Body of pancreas (tissue), 4 donors: ENCODE measurements at regions not wholly inside any gene's neighbourhood (a gene's known extent, or its start where the extent isn't known, plus 50 kb on each side); places are given as distances from the start of the nearest gene placed in this dataset.

Source experiments
- POLR2A ChIP-seq, 3 donors: fragments of 450-650 bp; IDR thresholded peaks; one replicate each; pipeline ENCODE4 v1.6.1; 2016; ENCODE audit warnings: antibody characterized with exemption in 3 of 3, mild to moderate bottlenecking in 2 of 3
- TF ChIP-seq, protein P1 (sequence below), 7 experiments: fragments of 450-650 bp in 4 of 7; fragments of 200-600 bp in 3 of 7; sonication (generic) in 3 of 7; IDR thresholded peaks; one replicate each; pipeline ENCODE4 v1.5.1; 2016 to 2019; ENCODE audit warnings: antibody characterized with exemption in 7 of 7

DNA sequence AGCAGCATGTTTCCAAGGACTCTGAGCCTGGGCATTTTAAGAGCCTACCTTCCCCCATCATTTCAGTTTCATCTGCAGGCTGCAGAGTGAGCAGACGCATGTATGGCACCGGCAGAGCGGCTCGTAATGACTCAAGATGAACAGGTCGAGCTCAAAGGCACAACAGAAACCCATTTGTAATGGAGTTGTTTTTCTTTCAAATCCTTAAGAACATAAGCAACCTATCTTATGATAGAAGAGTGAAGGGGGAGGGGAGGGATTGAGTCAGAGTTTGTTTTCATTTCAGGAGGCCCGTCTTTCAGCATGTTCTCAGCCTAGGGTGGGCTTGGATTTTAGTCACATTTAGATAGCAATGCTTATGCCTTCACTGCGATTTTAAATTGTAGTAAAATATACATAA, 54.9 kb upstream of the CISTR start:
- TF ChIP-seq POLR2A (IDR thresholded peaks at IDR 0.05): no peak
- TF ChIP-seq, protein P1, sequence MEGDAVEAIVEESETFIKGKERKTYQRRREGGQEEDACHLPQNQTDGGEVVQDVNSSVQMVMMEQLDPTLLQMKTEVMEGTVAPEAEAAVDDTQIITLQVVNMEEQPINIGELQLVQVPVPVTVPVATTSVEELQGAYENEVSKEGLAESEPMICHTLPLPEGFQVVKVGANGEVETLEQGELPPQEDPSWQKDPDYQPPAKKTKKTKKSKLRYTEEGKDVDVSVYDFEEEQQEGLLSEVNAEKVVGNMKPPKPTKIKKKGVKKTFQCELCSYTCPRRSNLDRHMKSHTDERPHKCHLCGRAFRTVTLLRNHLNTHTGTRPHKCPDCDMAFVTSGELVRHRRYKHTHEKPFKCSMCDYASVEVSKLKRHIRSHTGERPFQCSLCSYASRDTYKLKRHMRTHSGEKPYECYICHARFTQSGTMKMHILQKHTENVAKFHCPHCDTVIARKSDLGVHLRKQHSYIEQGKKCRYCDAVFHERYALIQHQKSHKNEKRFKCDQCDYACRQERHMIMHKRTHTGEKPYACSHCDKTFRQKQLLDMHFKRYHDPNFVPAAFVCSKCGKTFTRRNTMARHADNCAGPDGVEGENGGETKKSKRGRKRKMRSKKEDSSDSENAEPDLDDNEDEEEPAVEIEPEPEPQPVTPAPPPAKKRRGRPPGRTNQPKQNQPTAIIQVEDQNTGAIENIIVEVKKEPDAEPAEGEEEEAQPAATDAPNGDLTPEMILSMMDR (IDR thresholded peaks at IDR 0.05): no peak
